ENCODE measurements at regions not wholly inside any gene's neighbourhood (a gene's known extent, or its start where the extent isn't known, plus 50 kb on each side); places are given as distances from the start of the nearest gene placed in this dataset.
"Not testable (repeated sequence)": the region's sequence is repeated elsewhere in the genome, so short reads cannot be mapped to it uniquely, and the experiment has no call there.

- Histone ChIP-seq H3K36me3 (ENCODE audit: insufficient read depth) (no peaks in the 10 kb centered on the region; the same call in 1 of the 2 replicates), H4K20me1 (ENCODE audit: insufficient read depth) (no peaks in the 10 kb centered on the region), H3K4me3 (IDR thresholded peaks at IDR 0.05; ENCODE audit: insufficient read depth, low read depth, low read length) (no peak overlapping the region), H3K9ac (no peak overlapping the region), H3K79me2 (ENCODE audit: insufficient read depth, low read depth) (no peaks in the 10 kb centered on the region), H3K4me2 (no peak overlapping the region), H3K27me3 (ENCODE audit: insufficient read depth, low read depth) (no peaks in the 10 kb centered on the region), H3K4me1 (ENCODE audit: low read depth, poor library complexity, severe bottlenecking) (no peaks in the 10 kb centered on the region), H3K27ac (no peak overlapping the region), H2AFZ (ENCODE audit: low read depth) (no peak overlapping the region)
- TF ChIP-seq, protein P1, sequence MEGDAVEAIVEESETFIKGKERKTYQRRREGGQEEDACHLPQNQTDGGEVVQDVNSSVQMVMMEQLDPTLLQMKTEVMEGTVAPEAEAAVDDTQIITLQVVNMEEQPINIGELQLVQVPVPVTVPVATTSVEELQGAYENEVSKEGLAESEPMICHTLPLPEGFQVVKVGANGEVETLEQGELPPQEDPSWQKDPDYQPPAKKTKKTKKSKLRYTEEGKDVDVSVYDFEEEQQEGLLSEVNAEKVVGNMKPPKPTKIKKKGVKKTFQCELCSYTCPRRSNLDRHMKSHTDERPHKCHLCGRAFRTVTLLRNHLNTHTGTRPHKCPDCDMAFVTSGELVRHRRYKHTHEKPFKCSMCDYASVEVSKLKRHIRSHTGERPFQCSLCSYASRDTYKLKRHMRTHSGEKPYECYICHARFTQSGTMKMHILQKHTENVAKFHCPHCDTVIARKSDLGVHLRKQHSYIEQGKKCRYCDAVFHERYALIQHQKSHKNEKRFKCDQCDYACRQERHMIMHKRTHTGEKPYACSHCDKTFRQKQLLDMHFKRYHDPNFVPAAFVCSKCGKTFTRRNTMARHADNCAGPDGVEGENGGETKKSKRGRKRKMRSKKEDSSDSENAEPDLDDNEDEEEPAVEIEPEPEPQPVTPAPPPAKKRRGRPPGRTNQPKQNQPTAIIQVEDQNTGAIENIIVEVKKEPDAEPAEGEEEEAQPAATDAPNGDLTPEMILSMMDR (conservative IDR thresholded peaks at IDR 0.05; ENCODE audit: low read depth, low read length), result no peak
These were observed 1570.1 kb downstream of the SI start for GRCh38 chr3:163508206-163508605.

DNA sequence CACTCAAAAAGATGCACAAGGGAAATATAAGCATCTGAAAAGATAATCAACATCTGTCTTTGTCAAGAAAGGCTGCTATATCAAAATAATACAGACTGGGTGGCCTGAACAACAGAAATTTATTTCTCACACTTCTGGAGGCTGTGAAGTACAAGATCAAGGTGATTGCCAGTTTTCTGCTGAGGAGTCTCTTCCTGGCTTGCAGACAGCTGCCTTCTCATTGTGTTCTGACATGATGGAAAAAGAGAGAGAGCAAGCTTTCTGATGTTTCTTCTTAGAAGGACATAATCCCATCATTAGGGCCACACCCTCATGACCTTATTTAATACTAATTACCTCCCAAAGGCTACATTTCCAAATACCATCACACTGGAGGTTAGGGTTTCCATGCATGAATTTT, 1573.3 kb downstream of the SI start:
- no peak overlapping the region for H3K9ac ChIP-seq
- no peaks in the 10 kb centered on the region for H3K4me1 ChIP-seq (ENCODE audit: low read depth, poor library complexity, severe bottlenecking)
- no peaks in the 10 kb centered on the region for H4K20me1 ChIP-seq (ENCODE audit: insufficient read depth)
- H3K36me3 ChIP-seq (ENCODE audit: insufficient read depth), result no peaks in the 10 kb centered on the region; the same call in 1 of the 2 replicates
- H3K27me3 ChIP-seq (ENCODE audit: insufficient read depth, low read depth), result no peaks in the 10 kb centered on the region
- H3K27ac ChIP-seq, result no peak overlapping the region
- H2AFZ ChIP-seq (ENCODE audit: low read depth), result no peak overlapping the region
- no peaks in the 10 kb centered on the region for H3K79me2 ChIP-seq (ENCODE audit: insufficient read depth, low read depth)
- no peak overlapping the region for H3K4me2 ChIP-seq
- H3K4me3 ChIP-seq (IDR thresholded peaks at IDR 0.05; ENCODE audit: insufficient read depth, low read depth, low read length), result no peak overlapping the region
- TF ChIP-seq, protein P1 (conservative IDR thresholded peaks at IDR 0.05; ENCODE audit: low read depth, low read length), result no peak

DNA sequence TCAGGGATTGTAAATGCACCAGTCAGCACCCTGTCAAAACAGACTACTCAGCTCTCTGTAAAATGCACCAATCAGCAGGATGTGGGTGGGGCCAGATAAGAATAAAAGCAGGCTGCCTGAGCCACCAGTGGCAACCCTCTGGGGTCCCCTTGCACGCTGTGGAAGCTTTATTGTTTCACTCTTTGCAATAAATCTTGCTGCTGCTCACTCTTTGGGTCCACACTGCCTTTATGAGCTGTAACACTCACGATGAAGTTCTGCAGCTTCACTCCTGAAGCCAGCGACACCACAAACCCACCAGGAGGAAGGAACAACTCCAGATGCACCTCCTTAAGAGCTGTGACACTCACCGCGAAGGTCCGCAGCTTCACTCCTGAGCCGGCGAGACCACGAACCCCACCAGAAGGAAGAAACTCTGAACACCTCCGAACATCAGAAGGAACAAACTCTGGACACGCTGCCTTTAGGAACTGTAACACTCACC, 1578.5 kb downstream of the SI start:
- not testable (repeated sequence) for H2AFZ ChIP-seq (ENCODE audit: low read depth); H3K27me3 ChIP-seq (ENCODE audit: insufficient read depth, low read depth); H3K4me2 ChIP-seq; H3K27ac ChIP-seq; H3K4me1 ChIP-seq (ENCODE audit: low read depth, poor library complexity, severe bottlenecking); H3K36me3 ChIP-seq (ENCODE audit: insufficient read depth); H3K4me3 ChIP-seq (IDR thresholded peaks at IDR 0.05; ENCODE audit: insufficient read depth, low read depth, low read length); H3K9ac ChIP-seq; H4K20me1 ChIP-seq (ENCODE audit: insufficient read depth); H3K79me2 ChIP-seq (ENCODE audit: insufficient read depth, low read depth)

GRCh38 chr3:163498842-163499735, 1579.2 kb downstream of the SI start:
- H2AFZ ChIP-seq (ENCODE audit: low read depth); H3K27ac ChIP-seq: not testable (repeated sequence)

DNA sequence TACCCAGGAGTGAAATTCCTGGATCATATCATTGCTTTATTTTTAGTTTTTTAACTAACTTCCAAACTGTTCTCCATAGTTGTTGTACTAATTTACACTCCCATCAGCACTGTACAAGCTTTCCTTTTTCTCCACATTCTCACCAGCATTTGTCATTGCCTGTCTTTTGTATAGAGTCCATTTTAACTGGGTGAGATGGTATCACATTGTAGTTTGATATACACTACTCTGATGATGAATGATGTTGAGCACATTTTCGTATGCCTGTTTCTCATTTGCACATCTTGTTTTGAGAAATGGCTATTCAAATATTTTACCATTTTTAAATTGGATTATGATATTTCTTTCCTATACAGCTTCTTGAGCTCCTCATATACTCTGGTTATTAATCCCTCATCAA, 1586.6 kb downstream of the SI start:
- TF ChIP-seq, protein P1 (conservative IDR thresholded peaks at IDR 0.05; ENCODE audit: low read depth, low read length), result no peak
- no peaks in the 10 kb centered on the region for H3K4me1 ChIP-seq (ENCODE audit: low read depth, poor library complexity, severe bottlenecking)
- no peaks in the 10 kb centered on the region for H4K20me1 ChIP-seq (ENCODE audit: insufficient read depth)
- H3K79me2 ChIP-seq (ENCODE audit: insufficient read depth, low read depth), result no peaks in the 10 kb centered on the region
- no peaks in the 10 kb centered on the region for H3K36me3 ChIP-seq (ENCODE audit: insufficient read depth)
- no peak overlapping the region for H3K27ac ChIP-seq
- H3K27me3 ChIP-seq (ENCODE audit: insufficient read depth, low read depth), result no peaks in the 10 kb centered on the region
- H3K4me3 ChIP-seq (IDR thresholded peaks at IDR 0.05; ENCODE audit: insufficient read depth, low read depth, low read length), result no peak overlapping the region
- H3K4me2 ChIP-seq, result no peak overlapping the region
- H3K9ac ChIP-seq, result no peak overlapping the region
- no peak overlapping the region for H2AFZ ChIP-seq (ENCODE audit: low read depth)

More at GRCh38 chr3:163498842-163499735, 1579.2 kb downstream of the SI start:
- not testable (repeated sequence) for H3K27me3 ChIP-seq (ENCODE audit: insufficient read depth, low read depth); H3K79me2 ChIP-seq (ENCODE audit: insufficient read depth, low read depth); H3K4me1 ChIP-seq (ENCODE audit: low read depth, poor library complexity, severe bottlenecking); H3K4me3 ChIP-seq (IDR thresholded peaks at IDR 0.05; ENCODE audit: insufficient read depth, low read depth, low read length); H4K20me1 ChIP-seq (ENCODE audit: insufficient read depth); H3K9ac ChIP-seq; H3K36me3 ChIP-seq (ENCODE audit: insufficient read depth); H3K4me2 ChIP-seq

All from KMS-11 (cell line).